Keratinocyte (primary cell): ENCODE measurements at regions not wholly inside any gene's neighbourhood (a gene's known extent, or its start where the extent isn't known, plus 50 kb on each side); places are given as distances from the start of the nearest gene placed in this dataset.

Source experiments
- DNase-seq: peaks from one replicate; pipeline ENCODE4 v3.0.0-alpha.2; 2011; ENCODE audit warnings: low read depth, missing footprints, low spot score
- FAIRE-seq: peaks from 2 replicates; lab custom pipeline; 2011; peaks lifted over from hg19 to GRCh38; lab: Jason Lieb, UNC
- H2AFZ ChIP-seq: 2 replicates; pipeline ENCODE4 v1.6.0; 2012; ENCODE audit warnings: low read length, control low read depth, inconsistent platforms; ENCODE audit not compliant: control insufficient read depth
- H3K27ac ChIP-seq: 2 replicates; pipeline ENCODE4 v1.5.1; 2011; ENCODE audit warnings: low read length; ENCODE audit not compliant: control insufficient read depth, insufficient read depth
- H3K27me3 ChIP-seq: 3 replicates; pipeline ENCODE4 v1.6.0; 2011; ENCODE audit warnings: low read length; ENCODE audit not compliant: control insufficient read depth, insufficient read depth; ENCODE audit errors: extremely low read depth
- H3K36me3 ChIP-seq, 2 experiments: 2 replicates in 1 of 2; 3 replicates in 1 of 2; pipeline ENCODE4 v1.5.1; 2011; ENCODE audit warnings: low read length in 2 of 2, mild to moderate bottlenecking in 1 of 2; ENCODE audit not compliant: control insufficient read depth in 2 of 2, insufficient read depth in 2 of 2; ENCODE audit errors: extremely low read depth in 1 of 2
- H3K4me1 ChIP-seq: 3 replicates; pipeline ENCODE4 v1.5.1; 2011; ENCODE audit warnings: low read length; ENCODE audit not compliant: control insufficient read depth, insufficient read depth; ENCODE audit errors: extremely low read depth
- H3K4me2 ChIP-seq: 3 replicates; pipeline ENCODE4 v1.6.0; 2011; ENCODE audit warnings: low read depth, low read length; ENCODE audit not compliant: control insufficient read depth, insufficient read depth; ENCODE audit errors: extremely low read depth
- H3K4me3 ChIP-seq, 3 experiments: fragments of 200-600 bp in 1 of 3; sonication (generic) in 1 of 3; 2 replicates in 2 of 3; 3 replicates in 1 of 3; pipeline ENCODE4 v1.5.1; 2011 to 2016; ENCODE audit warnings: low read length in 3 of 3, mild to moderate bottlenecking in 3 of 3, control low read depth in 2 of 3, inconsistent platforms in 1 of 3, low read depth in 1 of 3, mixed read lengths in 1 of 3, mixed run types in 1 of 3, moderate library complexity in 1 of 3; ENCODE audit not compliant: control insufficient read depth in 2 of 3, insufficient read depth in 2 of 3; ENCODE audit errors: extremely low read depth in 1 of 3
- H3K79me2 ChIP-seq: 2 replicates; pipeline ENCODE4 v1.6.0; 2012; ENCODE audit warnings: low read length; ENCODE audit not compliant: control insufficient read depth, insufficient read depth
- H3K9ac ChIP-seq: 3 replicates; pipeline ENCODE4 v1.6.0; 2011; ENCODE audit warnings: low read length; ENCODE audit not compliant: control insufficient read depth, insufficient read depth; ENCODE audit errors: extremely low read depth
- H3K9me1 ChIP-seq: 3 replicates; pipeline ENCODE4 v1.6.0; 2011; ENCODE audit warnings: low read length; ENCODE audit not compliant: control insufficient read depth, insufficient read depth; ENCODE audit errors: extremely low read depth
- H3K9me3 ChIP-seq: 2 replicates; pipeline ENCODE4 v1.5.1; 2012; ENCODE audit warnings: low read depth, low read length; ENCODE audit not compliant: control insufficient read depth
- H4K20me1 ChIP-seq: 3 replicates; pipeline ENCODE4 v1.6.0; 2011; ENCODE audit warnings: low read length; ENCODE audit not compliant: control insufficient read depth, insufficient read depth; ENCODE audit errors: extremely low read depth
- CTCF ChIP-seq, 3 experiments: IDR thresholded peaks in 1 of 3; conservative IDR thresholded peaks in 1 of 3; optimal IDR thresholded peaks in 1 of 3; 2 replicates in 2 of 3; 3 replicates in 1 of 3; pipeline versions ENCODE3 to v1.5.1; 2011; ENCODE audit warnings: low read length in 3 of 3, mild to moderate bottlenecking in 3 of 3, moderate library complexity in 2 of 3, control low read depth in 1 of 3, inconsistent platforms in 1 of 3; ENCODE audit not compliant: insufficient read depth in 2 of 3; ENCODE audit errors: extremely low read depth in 1 of 3
- EZH2 ChIP-seq: IDR thresholded peaks from one replicate; pipeline ENCODE4 v1.6.1; 2012; ENCODE audit warnings: inconsistent platforms, mild to moderate bottlenecking, low read length, moderate library complexity
- dilution Hi-C: fragments of 300-500 bp; cut with MboI; formaldehyde crosslinking; loops from one replicate; pipeline ENCODE4 v1.7.0; 2020; ENCODE audit warnings: low sequenced_read_pairs; ENCODE audit not compliant: extremely low pct_ligation_motif_present

- Histone ChIP-seq H3K9me1 (no peaks in the 10 kb centered on the region), H3K4me1 (no peaks in the 10 kb centered on the region), H3K9me3 (no peaks in the 10 kb centered on the region), H3K9ac (no peak overlapping the region), H3K79me2 (no peaks in the 10 kb centered on the region), H2AFZ (no peak overlapping the region), H3K27me3 (no peaks in the 10 kb centered on the region), H3K27ac (no peak overlapping the region), H4K20me1 (no peaks in the 10 kb centered on the region), H3K4me3 (no peak overlapping the region), H3K4me2 (no peak overlapping the region), H3K36me3 (no peaks in the 10 kb centered on the region)
- DNase-seq = no peak
- dilution Hi-C loops = no loop called here
- FAIRE-seq = no peak
- no peak for TF ChIP-seq CTCF (optimal IDR thresholded peaks at IDR 0.05 in 1 of 3, IDR thresholded peaks at IDR 0.05 in 1 of 3, conservative IDR thresholded peaks at IDR 0.05 in 1 of 3; ENCODE audit: extremely low read depth in 1 of 3, insufficient read depth in 2 of 3, low read length in 3 of 3)
- no peak for TF ChIP-seq EZH2
These were observed 210.5 kb upstream of the NREP start for GRCh38 chr5:111967463-111967862.

- no peaks in the 10 kb centered on the region for H4K20me1 ChIP-seq
- H3K4me2 ChIP-seq = no peak overlapping the region
These were observed 209.3 kb upstream of the NREP start for GRCh38 chr5:111966290-111966689.

More at GRCh38 chr5:111966290-111966689, 209.3 kb upstream of the NREP start:
- H3K9me3 ChIP-seq = no peaks in the 10 kb centered on the region
- H2AFZ ChIP-seq = no peak overlapping the region
- H3K27me3 ChIP-seq = no peaks in the 10 kb centered on the region
- H3K79me2 ChIP-seq = no peaks in the 10 kb centered on the region
- no peak overlapping the region for H3K27ac ChIP-seq
- TF ChIP-seq EZH2 (no peak), CTCF (optimal IDR thresholded peaks at IDR 0.05 in 1 of 3, IDR thresholded peaks at IDR 0.05 in 1 of 3, conservative IDR thresholded peaks at IDR 0.05 in 1 of 3; ENCODE audit: extremely low read depth in 1 of 3, insufficient read depth in 2 of 3, low read length in 3 of 3) (no peak)
- FAIRE-seq (no peak), DNase-seq (no peak)
- dilution Hi-C loops = no loop called here
- H3K36me3 ChIP-seq = no peaks in the 10 kb centered on the region
- no peaks in the 10 kb centered on the region for H3K4me1 ChIP-seq
- H3K9me1 ChIP-seq = no peaks in the 10 kb centered on the region
- no peak overlapping the region for H3K9ac ChIP-seq
- no peak overlapping the region for H3K4me3 ChIP-seq
